Astrocyte of the hippocampus (primary cell): ENCODE measurements at regions not wholly inside any gene's neighbourhood (a gene's known extent, or its start where the extent isn't known, plus 50 kb on each side); places are given as distances from the start of the nearest gene placed in this dataset.

ENCODE experiments used
- DNase-seq: peaks from one replicate; pipeline ENCODE4 v3.0.0; 2011; ENCODE audit warnings: low read depth, low spot score

DNA sequence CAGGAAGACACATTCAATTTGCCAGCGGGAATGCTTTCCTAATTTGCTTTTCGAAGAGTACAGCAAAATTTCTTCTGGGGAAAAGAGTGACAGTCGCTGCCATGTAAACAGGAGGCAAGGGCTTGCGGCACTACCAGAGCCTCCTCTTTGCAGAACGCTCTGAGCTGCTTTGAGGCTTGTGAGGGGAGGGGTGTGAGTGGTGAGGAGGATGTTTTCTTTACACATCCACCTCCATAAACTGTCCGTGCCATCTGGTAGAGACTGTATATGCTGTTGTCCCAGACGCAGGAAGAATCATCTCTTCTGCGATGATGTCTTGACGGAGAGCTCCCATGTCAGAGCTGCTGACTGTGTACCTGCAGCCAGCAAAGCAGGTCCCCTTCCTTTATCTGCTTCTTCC, 138.0 kb downstream of the SOCS6 start:
- no peak for DNase-seq

DNA sequence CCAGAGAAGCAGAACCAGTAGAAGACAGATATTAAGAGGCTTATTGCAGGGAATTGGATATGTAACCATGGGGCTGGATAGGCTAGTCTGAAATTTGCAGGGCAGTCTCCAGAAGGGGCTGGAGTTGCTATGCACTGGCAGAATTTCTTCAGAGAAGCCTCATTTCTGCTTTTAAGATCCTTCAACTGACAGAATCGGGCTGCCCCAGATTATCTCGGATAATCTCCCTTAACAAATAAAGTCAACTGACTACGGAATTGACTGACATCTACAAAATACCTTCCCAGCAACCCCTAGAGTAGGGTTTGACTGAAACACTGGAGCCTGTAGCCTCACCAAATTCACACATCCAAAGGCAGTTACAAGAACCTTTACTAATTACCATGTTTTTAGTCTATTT, 136.4 kb downstream of the SOCS6 start:
- DNase-seq = no peak

GRCh38 chr18:70423988-70424387, 135.1 kb downstream of the SOCS6 start:
- peak; percentile 20 for DNase-seq

DNA sequence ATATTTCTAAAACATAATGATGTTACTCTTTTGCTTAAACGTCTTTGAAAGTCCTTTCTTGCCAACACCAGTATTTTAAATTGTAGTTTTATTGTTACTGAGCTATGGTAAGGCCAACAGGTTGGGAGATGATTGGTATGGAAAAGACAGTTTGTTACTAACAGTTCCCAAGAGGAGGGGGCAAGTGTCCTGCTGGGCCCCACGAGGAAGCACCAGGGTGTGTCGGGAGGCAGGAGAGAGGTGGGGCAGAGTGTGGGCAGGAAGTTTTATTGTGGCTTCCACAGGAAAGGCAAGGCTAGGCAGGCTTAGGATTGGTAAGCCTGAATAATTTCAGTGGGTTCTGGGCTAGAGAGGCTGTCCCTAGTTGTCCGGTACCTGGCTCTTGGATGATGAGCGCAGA, 134.3 kb downstream of the SOCS6 start:
- DNase-seq = no peak

DNA sequence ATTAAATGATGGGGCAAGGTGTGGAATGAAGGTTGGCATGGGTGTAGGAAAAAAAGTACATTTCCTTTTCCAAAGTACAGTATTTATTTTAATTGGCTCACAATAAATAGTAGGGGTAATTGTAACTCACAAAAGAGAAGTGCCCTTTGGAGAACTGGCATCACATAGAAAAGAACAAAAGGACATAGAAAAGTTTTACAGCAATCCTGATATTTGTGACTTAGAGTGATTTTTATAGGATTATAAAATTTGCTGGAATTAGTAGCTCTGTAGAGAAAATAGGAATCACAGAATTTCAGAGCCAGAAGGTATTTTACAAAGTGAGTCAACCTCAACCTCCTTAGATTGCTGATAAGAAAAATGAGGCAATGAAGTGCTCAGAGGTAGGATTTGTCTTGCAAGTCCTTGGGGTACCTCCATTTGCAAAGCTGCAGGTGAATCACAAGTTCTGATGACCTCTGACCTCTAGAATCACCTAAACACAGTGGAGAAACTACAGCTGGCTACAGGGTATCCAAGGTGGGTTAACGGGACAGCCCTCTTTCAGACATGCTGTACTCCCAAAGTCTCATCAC, 133.6 kb downstream of the SOCS6 start:
- DNase-seq = no peak

DNA sequence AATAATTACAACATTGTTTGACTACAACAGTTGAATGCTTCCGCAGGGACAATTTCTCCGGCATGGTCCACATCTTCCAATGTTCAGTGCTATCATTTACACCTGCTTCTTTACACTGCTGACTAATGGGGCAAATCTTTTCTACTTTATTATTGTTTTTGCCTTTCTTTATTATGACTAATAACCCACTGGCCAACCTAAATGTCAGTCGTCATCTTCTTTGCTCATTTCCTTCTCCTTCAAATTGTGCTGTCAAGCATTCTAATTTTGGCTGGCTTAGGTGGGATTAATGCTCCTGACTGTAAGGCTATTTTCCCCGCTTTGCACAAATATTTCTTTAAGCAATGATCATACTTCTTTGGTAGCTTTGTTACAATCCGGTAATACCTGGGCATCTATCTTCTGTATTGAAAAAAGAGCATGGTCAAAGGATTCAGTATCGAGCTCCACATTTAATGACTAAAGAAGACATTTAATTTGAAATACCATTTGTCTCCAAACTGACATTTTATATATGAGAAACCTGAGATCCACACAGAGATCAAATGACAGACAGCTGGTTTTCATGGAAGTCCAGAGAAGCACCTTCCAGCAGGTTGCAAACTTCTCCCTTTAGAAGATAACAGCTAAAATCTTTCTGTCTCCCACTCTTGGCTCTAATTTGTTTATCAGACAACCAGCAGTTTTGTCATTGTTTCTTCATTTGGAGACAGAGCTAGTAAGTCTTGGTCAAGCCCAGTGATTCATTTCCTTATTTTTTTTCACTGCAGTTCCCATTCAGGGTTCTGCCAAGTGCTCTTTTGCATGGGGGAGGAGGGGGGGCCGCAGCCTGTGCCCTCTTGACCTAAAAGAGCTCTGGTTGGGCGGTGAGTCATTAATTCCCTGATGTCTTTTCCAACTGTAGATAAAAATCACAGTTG, 132.9 kb downstream of the SOCS6 start:
- DNase-seq = peak; percentile 95

DNA sequence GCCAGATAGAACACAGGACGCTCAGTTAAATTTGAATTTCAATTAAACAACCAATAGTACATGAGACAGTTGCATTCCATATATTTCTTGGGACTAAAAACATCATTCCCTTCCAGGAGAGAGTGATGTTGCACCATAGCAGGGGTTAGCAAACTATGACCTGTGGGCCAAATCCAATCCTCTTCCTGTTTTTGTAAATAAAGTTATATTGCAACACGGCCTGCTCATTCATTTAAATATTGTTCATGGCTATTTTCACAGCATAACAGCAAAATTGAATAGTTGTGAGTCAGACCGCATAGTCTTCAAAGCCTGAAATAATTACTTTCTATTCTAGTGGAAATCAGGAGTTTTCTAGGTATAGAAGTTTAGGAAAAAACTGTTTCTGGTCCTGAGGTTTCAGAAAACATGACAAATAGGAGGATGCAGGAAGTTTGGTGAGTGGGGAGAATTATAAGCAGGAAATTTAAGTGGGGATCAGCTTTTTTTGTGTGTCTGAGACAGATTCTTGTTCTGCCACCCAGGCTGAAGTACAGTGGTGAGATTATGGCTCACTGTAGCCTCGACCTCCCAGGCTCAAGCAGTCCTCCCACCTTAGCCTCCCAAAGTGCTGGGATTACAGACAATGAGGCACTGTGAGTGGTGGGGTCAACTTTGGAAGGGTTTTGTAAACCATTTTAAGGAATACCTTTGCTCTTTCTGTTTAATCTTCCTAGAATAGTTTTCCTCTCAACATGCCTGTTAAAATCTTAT, 131.5 kb downstream of the SOCS6 start:
- DNase-seq = peak; percentile 45

GRCh38 chr18:70419526-70419925, 130.7 kb downstream of the SOCS6 start:
- peak; percentile 66 for DNase-seq

GRCh38 chr18:70418546-70419311, 129.9 kb downstream of the SOCS6 start:
- DNase-seq = no peak

GRCh38 chr18:70417847-70418246, 129.0 kb downstream of the SOCS6 start:
- DNase-seq = no peak

- no peak for DNase-seq
Observed at GRCh38 chr18:70416496-70416895, 127.7 kb downstream of the SOCS6 start.

- no peak for DNase-seq
Observed at GRCh38 chr18:70415823-70416488, 127.1 kb downstream of the SOCS6 start.

DNA sequence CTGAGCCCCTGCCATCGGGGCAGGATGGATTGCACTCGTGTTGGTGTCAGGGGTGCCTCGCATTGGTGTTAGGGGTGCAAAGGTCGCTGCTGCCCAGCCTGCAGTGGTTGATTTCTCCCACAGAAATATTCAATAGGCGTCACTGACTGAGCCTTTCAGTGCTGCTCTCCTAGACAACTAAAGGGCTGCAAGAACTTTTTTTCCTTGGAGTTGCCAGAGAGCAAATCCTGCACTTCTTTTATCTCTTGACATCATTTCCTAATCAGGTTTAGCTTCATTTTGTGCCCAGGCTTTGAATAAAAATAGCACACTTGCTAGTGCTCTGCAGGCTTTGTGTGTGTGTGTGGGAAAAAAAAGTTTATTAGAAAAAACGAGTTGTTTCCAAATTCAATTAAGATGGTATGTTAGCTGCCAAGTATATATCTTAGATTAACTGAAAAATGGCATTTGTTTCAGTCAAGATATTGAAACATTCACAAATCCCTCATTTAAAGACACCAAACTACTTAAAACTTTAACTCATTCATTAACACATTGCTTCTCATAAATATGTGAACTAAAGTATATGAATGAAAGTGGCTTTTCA, 125.6 kb downstream of the SOCS6 start:
- DNase-seq = no peak

DNA sequence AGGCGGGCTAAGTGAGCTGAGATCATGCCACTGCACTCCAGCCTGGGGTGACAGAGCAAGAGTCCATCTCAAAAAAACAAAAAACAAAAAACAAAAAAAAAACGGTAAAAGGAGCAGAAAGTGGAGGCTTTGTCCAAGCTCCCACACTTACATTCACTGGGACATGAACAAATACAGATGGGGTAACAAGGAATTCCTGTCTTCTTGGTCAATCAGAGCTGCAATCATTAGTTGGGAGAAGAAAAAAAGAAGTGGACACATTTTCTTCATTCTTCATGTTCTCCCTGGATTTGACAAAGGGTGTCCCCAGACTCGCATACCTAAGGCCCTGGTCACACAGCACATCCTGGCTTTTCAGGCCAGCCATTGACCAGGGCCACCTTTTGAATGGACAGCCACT, 124.6 kb downstream of the SOCS6 start:
- no peak for DNase-seq

- DNase-seq = peak; percentile 39
Observed at GRCh38 chr18:70411876-70412435, 123.1 kb downstream of the SOCS6 start.

GRCh38 chr18:70411307-70411706, 122.5 kb downstream of the SOCS6 start:
- no peak for DNase-seq

- DNase-seq = no peak
Observed at GRCh38 chr18:70405052-70405451, 116.2 kb downstream of the SOCS6 start.

DNA sequence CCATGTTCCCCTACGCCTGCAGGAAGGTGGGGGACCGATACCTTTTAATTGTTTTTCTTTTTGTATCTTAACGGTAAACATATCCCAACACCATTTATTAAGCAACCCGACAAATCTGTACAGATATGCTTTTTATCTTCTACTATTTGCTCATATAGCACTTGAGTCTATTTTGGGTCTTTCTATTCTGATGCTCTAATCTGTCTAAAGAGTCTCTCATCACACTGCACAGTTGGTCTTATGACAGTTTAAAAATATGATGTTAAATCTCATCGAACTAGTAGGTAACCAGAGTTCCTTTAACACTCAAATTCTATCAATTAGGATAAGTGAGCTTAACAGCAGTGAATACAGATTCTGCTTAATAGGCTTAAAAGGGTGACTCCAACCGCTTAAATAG, 111.6 kb downstream of the SOCS6 start:
- no peak for DNase-seq

GRCh38 chr18:70398076-70398475, 109.2 kb downstream of the SOCS6 start:
- peak; percentile 89 for DNase-seq

DNA sequence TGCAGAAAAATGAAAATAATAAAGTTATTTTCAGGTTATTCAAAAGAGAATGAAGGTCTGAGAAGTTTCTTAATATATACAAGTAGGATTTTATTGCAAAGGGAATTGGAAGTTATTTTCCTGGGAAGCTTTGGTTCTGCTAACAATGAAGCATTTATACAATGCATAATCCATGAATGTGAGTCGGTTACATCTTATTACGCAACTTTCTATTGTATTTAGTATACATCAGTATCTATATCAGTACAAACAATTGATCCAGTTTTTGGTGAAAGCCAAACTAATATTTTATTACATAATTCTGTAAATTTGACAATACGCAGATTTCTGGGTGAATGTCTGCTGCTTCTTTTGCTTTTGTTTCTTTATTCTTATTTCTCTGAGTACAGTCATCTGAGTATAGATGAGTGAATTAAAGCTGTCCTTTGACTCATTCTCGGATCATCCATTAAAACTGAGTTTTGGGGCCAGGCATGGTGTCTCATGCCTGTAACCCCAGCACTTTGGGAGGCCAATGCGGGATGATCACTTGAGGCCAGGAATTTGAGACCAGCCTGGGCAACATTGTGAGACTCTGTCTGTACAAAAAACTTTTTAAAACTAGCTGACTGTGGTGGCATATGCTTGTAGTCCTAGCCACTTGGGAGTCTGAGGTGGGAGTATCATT, 108.5 kb downstream of the SOCS6 start:
- no peak for DNase-seq
